ENCODE measurements at regions not wholly inside any gene's neighbourhood (a gene's known extent, or its start where the extent isn't known, plus 50 kb on each side); places are given as distances from the start of the nearest gene placed in this dataset.

DNA sequence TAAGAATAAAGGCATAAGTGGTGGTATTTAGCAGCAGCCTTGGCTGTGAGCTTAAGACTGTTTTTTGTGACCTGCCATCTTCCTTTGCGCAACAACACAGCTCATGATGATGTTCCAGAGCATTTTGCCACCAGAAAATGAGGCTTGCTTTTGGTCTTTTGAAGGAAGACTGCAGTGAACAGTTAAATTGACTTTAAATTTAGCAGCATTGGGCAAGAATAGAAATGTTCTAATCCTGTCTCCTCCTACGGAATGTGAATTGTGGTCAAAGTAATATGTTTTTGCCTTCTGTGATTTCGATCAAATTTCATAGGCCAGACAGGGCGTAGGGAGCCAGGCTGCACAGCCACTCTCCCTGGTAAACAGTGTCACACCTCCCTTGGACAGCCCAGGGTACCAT, 460.7 kb upstream of the RASGRP1 start (continued):
- TF ChIP-seq, protein P1, sequence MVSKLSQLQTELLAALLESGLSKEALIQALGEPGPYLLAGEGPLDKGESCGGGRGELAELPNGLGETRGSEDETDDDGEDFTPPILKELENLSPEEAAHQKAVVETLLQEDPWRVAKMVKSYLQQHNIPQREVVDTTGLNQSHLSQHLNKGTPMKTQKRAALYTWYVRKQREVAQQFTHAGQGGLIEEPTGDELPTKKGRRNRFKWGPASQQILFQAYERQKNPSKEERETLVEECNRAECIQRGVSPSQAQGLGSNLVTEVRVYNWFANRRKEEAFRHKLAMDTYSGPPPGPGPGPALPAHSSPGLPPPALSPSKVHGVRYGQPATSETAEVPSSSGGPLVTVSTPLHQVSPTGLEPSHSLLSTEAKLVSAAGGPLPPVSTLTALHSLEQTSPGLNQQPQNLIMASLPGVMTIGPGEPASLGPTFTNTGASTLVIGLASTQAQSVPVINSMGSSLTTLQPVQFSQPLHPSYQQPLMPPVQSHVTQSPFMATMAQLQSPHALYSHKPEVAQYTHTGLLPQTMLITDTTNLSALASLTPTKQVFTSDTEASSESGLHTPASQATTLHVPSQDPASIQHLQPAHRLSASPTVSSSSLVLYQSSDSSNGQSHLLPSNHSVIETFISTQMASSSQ (IDR thresholded peaks at IDR 0.05; ENCODE audit: low read depth): no peak
- TF ChIP-seq, protein P1 (CRISPR knock-in tag; IDR thresholded peaks at IDR 0.05; ENCODE audit: borderline replicate concordance): no peak
- TF ChIP-seq HMG20A (CRISPR knock-in tag; IDR thresholded peaks at IDR 0.05; ENCODE audit: borderline replicate concordance) (no peak), IRF2 (CRISPR knock-in tag; IDR thresholded peaks at IDR 0.05) (no peak)
- TF ChIP-seq, protein P2, sequence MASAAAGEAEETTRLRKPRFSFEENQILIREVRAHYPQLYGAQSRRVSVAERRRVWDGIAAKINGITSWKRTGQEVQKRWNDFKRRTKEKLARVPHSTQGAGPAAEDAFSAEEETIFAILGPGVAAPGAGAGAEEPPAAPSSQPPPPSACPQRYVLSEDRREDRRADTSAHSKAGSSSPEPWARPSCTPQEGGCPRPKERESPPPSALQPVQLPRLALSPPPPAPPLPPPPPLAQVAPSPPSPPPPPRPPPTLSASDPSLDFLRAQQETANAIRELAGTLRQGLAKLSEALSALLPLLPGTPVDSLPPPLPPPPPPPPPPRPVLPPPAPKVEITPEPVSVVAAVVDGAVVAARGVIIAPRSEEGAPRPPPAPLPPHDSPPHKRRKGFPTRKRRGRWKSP (CRISPR knock-in tag; IDR thresholded peaks at IDR 0.05): no peak

DNA sequence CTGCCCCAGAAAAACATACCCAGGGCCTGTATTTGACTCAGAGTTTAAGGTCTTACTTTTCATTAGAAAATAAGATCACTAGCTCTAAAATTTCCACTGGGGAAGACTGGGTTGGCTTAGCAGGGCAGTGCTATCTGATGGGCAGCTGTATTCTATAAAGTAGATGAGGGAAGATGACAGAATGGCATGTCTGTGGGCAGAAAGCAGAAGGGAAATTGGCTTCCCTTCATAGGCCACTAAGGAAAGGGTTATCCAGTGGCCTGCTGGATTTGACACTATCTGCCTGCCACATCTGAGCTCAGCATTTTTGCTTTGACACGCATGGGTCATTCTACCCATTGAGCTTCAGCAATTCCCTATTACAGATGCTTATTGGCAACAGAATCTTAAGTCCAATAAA, 461.3 kb upstream of the RASGRP1 start:
- CTCF ChIA-PET (ENCODE audit: low intra/inter-chr PET ratio, low total read pairs): no interaction called here
- ATAC-seq: no peak
- Histone ChIP-seq H3K36me3 (replicated peaks in 1 of 2; ENCODE audit: control insufficient read depth in 1 of 2, insufficient read depth in 2 of 2, low read length in 2 of 2) (no peaks in the 10 kb centered on the region), H3K4me2 (ENCODE audit: low read depth, low read length) (no peak overlapping the region), H2AFZ (ENCODE audit: low read length) (no peak overlapping the region), H3K27me3 (ENCODE audit: control insufficient read depth in 1 of 2, insufficient read depth in 2 of 2, low read length in 2 of 2) (no peaks in the 10 kb centered on the region; a peak in 1 of 5 replicates), H3K4me3 (replicated peaks in 1 of 3; ENCODE audit: insufficient read depth in 1 of 3, low read depth in 2 of 3, low read length in 3 of 3) (no peak overlapping the region), H3K9ac (ENCODE audit: insufficient read depth, low read depth, low read length) (no peak overlapping the region), H3K27ac (ENCODE audit: extremely low read length, insufficient read depth, low read length) (no peak overlapping the region), H4K20me1 (ENCODE audit: insufficient read depth, low read length) (no peaks in the 10 kb centered on the region), H3K9me3 (ENCODE audit: low read length) (no peaks in the 10 kb centered on the region), H3K4me1 (ENCODE audit: insufficient read depth, low read length) (no peaks in the 10 kb centered on the region), H3K79me2 (ENCODE audit: insufficient read depth, low read length) (no peaks in the 10 kb centered on the region)
- no peak for DNase-seq (ENCODE audit: low spot score)
- intact Hi-C loops (cut with micrococcal nuclease; ENCODE audit: unreplicated experiment): no loop called here
- no peak for FAIRE-seq
- 100% methylated on average over 1 of the region's 1 CpG for WGBS (ENCODE audit: low lambda C conversion rate)
- no TSS peak for BruUV-seq (replicated peaks)
- POLR2A ChIA-PET: no interaction called here
- in situ Hi-C loops (cut with HindIII; ENCODE audit: extremely low pct_ligation_motif_present, low pct_unique_long_range_greater_than_20kb): no loop called here
- TF ChIP-seq, protein P3, sequence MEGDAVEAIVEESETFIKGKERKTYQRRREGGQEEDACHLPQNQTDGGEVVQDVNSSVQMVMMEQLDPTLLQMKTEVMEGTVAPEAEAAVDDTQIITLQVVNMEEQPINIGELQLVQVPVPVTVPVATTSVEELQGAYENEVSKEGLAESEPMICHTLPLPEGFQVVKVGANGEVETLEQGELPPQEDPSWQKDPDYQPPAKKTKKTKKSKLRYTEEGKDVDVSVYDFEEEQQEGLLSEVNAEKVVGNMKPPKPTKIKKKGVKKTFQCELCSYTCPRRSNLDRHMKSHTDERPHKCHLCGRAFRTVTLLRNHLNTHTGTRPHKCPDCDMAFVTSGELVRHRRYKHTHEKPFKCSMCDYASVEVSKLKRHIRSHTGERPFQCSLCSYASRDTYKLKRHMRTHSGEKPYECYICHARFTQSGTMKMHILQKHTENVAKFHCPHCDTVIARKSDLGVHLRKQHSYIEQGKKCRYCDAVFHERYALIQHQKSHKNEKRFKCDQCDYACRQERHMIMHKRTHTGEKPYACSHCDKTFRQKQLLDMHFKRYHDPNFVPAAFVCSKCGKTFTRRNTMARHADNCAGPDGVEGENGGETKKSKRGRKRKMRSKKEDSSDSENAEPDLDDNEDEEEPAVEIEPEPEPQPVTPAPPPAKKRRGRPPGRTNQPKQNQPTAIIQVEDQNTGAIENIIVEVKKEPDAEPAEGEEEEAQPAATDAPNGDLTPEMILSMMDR (CRISPR knock-in tag; IDR thresholded peaks at IDR 0.05): no peak
- TF ChIP-seq ZNF343 (CRISPR knock-in tag; IDR thresholded peaks at IDR 0.05): no peak
- TF ChIP-seq ZSCAN22 (CRISPR knock-in tag; IDR thresholded peaks at IDR 0.05): no peak
- no peak for TF ChIP-seq ZFAT (CRISPR knock-in tag; conservative IDR thresholded peaks at IDR 0.05)
- TF ChIP-seq ZSCAN12 (CRISPR knock-in tag; IDR thresholded peaks at IDR 0.05): no peak
- TF ChIP-seq JDP2 (CRISPR knock-in tag; IDR thresholded peaks at IDR 0.05; ENCODE audit: borderline replicate concordance): no peak
- no peak for TF ChIP-seq ZBTB1 (CRISPR knock-in tag; IDR thresholded peaks at IDR 0.05; ENCODE audit: borderline replicate concordance)
- no peak for TF ChIP-seq ZNF670 (CRISPR knock-in tag; IDR thresholded peaks at IDR 0.05; ENCODE audit: borderline replicate concordance)
- no peak for TF ChIP-seq NFE2 (CRISPR knock-in tag; IDR thresholded peaks at IDR 0.05)
- TF ChIP-seq ZSCAN20 (CRISPR knock-in tag; IDR thresholded peaks at IDR 0.05; ENCODE audit: borderline replicate concordance): no peak
- TF ChIP-seq ZNF780A (CRISPR knock-in tag; IDR thresholded peaks at IDR 0.05): no peak
- no peak for TF ChIP-seq ZNF432 (CRISPR knock-in tag; IDR thresholded peaks at IDR 0.05; ENCODE audit: borderline replicate concordance)
- no peak for TF ChIP-seq MXD4 (CRISPR knock-in tag; IDR thresholded peaks at IDR 0.05)
- TF ChIP-seq KLF6 (CRISPR knock-in tag; IDR thresholded peaks at IDR 0.05): no peak
- no peak for TF ChIP-seq HOXA3 (CRISPR knock-in tag; IDR thresholded peaks at IDR 0.05)
